Neural progenitor cell (in vitro differentiated cells): ENCODE measurements at regions not wholly inside any gene's neighbourhood (a gene's known extent, or its start where the extent isn't known, plus 50 kb on each side); places are given as distances from the start of the nearest gene placed in this dataset.

Experiments
- DNase-seq: peaks from one replicate; pipeline ENCODE4 v3.0.0-alpha.2; 2016; ENCODE audit warnings: low spot score
- H2AFZ ChIP-seq: fragments of 200-600 bp; sonication (generic); replicated peaks from 2 replicates; pipeline ENCODE4 v1.6.1; 2016; ENCODE audit warnings: antibody characterized with exemption
- H3F3A ChIP-seq: fragments of 200-600 bp; sonication (generic); 2 replicates; pipeline ENCODE4 v1.6.1; 2016; ENCODE audit warnings: antibody characterized with exemption, low read depth
- H3K27ac ChIP-seq: fragments of 200-600 bp; sonication (generic); 2 replicates; pipeline ENCODE4 v1.5.1; 2016; ENCODE audit warnings: mild to moderate bottlenecking
- H3K27me3 ChIP-seq: fragments of 200-600 bp; sonication (generic); 2 replicates; pipeline ENCODE4 v1.6.1; 2016; ENCODE audit warnings: mild to moderate bottlenecking, moderate library complexity
- H3K36me3 ChIP-seq: fragments of 200-600 bp; sonication (generic); 2 replicates; pipeline ENCODE4 v1.5.1; 2016
- H3K4me1 ChIP-seq: fragments of 200-600 bp; sonication (generic); 2 replicates; pipeline ENCODE4 v1.6.1; 2016; ENCODE audit warnings: mixed run types
- H3K4me2 ChIP-seq: fragments of 200-600 bp; sonication (generic); 2 replicates; pipeline ENCODE4 v1.6.1; 2016
- H3K4me3 ChIP-seq: fragments of 200-600 bp; sonication (generic); 2 replicates; pipeline ENCODE4 v1.5.1; 2016
- H3K79me2 ChIP-seq: fragments of 200-600 bp; sonication (generic); 2 replicates; pipeline ENCODE4 v1.6.1; 2016; ENCODE audit warnings: low read depth
- H3K9ac ChIP-seq: fragments of 200-600 bp; sonication (generic); 2 replicates; pipeline ENCODE4 v1.6.1; 2016
- H3K9me3 ChIP-seq: fragments of 200-600 bp; sonication (generic); 2 replicates; pipeline ENCODE4 v1.5.1; 2016; ENCODE audit warnings: low read depth
- H4K20me1 ChIP-seq: fragments of 200-600 bp; sonication (generic); 2 replicates; pipeline ENCODE4 v1.6.1; 2016; ENCODE audit warnings: low read depth
- H3K27ac Mint-ChIP-seq: 3 replicates; pipeline ENCODE4 v1.8.0; 2021; ENCODE audit warnings: mixed read lengths
- H3K27me3 Mint-ChIP-seq: 2 replicates; pipeline ENCODE4 v1.8.0; 2022; ENCODE audit warnings: low read depth, mild to moderate bottlenecking, inconsistent platforms, moderate library complexity, mixed read lengths; ENCODE audit not compliant: insufficient read depth
- H3K36me3 Mint-ChIP-seq: 3 replicates; pipeline ENCODE4 v1.8.0; 2021; ENCODE audit warnings: mixed read lengths
- H3K4me1 Mint-ChIP-seq: 3 replicates; pipeline ENCODE4 v1.8.0; 2021; ENCODE audit warnings: mixed read lengths
- H3K4me3 Mint-ChIP-seq: 3 replicates; pipeline ENCODE4 v1.8.0; 2021; ENCODE audit warnings: mild to moderate bottlenecking, moderate library complexity, mixed read lengths
- H3K9me3 Mint-ChIP-seq: 3 replicates; pipeline ENCODE4 v1.8.0; 2020; ENCODE audit warnings: mixed read lengths
- CTCF ChIP-seq: fragments of 200-600 bp; sonication (generic); IDR thresholded peaks from 2 replicates; pipeline ENCODE4 v1.5.1; 2017; ENCODE audit warnings: antibody characterized with exemption, mild to moderate bottlenecking
- EZH2 ChIP-seq: fragments of 200-600 bp; sonication (generic); IDR thresholded peaks from 2 replicates; pipeline ENCODE4 v1.6.1; 2017; ENCODE audit warnings: antibody characterized with exemption, mild to moderate bottlenecking, moderate library complexity
- EZH2phosphoT487 ChIP-seq: fragments of 200-600 bp; sonication (generic); IDR thresholded peaks from 2 replicates; pipeline ENCODE4 v1.6.1; 2017; ENCODE audit warnings: antibody characterized with exemption

GRCh38 chr20:19950042-19950441 lies 67.1 kb upstream of the NAA20 start:
- Histone ChIP-seq H3K4me2 (no peak overlapping the region), H4K20me1 (no peaks in the 10 kb centered on the region), H2AFZ (no peak overlapping the region), H3K4me3 (no peak overlapping the region), H3K36me3 (no peaks in the 10 kb centered on the region), H3K9ac (no peak overlapping the region), H3K79me2 (no peaks in the 10 kb centered on the region), H3K27ac (no peak overlapping the region), H3F3A (no peaks in the 10 kb centered on the region), H3K9me3 (no peaks in the 10 kb centered on the region), H3K27me3 (no peaks in the 10 kb centered on the region), H3K4me1 (no peaks in the 10 kb centered on the region)
- H3K4me3 Mint-ChIP-seq = no peak overlapping the region
- H3K27me3 Mint-ChIP-seq = no peaks in the 10 kb centered on the region
- peaks cover 4% of the 10 kb centered on the region for H3K4me1 Mint-ChIP-seq
- H3K36me3 Mint-ChIP-seq = peaks cover 4% of the 10 kb centered on the region
- DNase-seq = no peak
- TF ChIP-seq CTCF (no peak), EZH2 (no peak), EZH2phosphoT487 (no peak)
- no peak overlapping the region for H3K27ac Mint-ChIP-seq
- H3K9me3 Mint-ChIP-seq = no peaks in the 10 kb centered on the region

GRCh38 chr20:19952392-19952791 lies 64.8 kb upstream of the NAA20 start:
- H3F3A ChIP-seq = no peaks in the 10 kb centered on the region
- H3K4me1 ChIP-seq = no peaks in the 10 kb centered on the region
- H3K27ac Mint-ChIP-seq = no peak overlapping the region
- TF ChIP-seq EZH2 (no peak), EZH2phosphoT487 (no peak), CTCF (no peak)
- H3K79me2 ChIP-seq = no peaks in the 10 kb centered on the region
- H3K27me3 ChIP-seq = no peaks in the 10 kb centered on the region
- H3K4me3 Mint-ChIP-seq = no peak overlapping the region
- H3K27ac ChIP-seq = no peak overlapping the region
- no peaks in the 10 kb centered on the region for H3K27me3 Mint-ChIP-seq
- no peaks in the 10 kb centered on the region for H3K9me3 Mint-ChIP-seq
- H3K36me3 ChIP-seq = no peaks in the 10 kb centered on the region
- no peak overlapping the region for H3K9ac ChIP-seq
- H2AFZ ChIP-seq = no peak overlapping the region
- H3K4me2 ChIP-seq = no peak overlapping the region
- no peaks in the 10 kb centered on the region for H3K9me3 ChIP-seq
- H3K4me1 Mint-ChIP-seq = no peaks in the 10 kb centered on the region
- no peaks in the 10 kb centered on the region for H4K20me1 ChIP-seq
- DNase-seq = no peak
- H3K4me3 ChIP-seq = no peak overlapping the region
- H3K36me3 Mint-ChIP-seq = peaks cover 6% of the 10 kb centered on the region

- Histone ChIP-seq H3K9ac (no peak overlapping the region), H4K20me1 (no peaks in the 10 kb centered on the region), H3K79me2 (no peaks in the 10 kb centered on the region), H3K27me3 (no peaks in the 10 kb centered on the region), H3K36me3 (no peaks in the 10 kb centered on the region), H3F3A (no peaks in the 10 kb centered on the region), H3K27ac (no peak overlapping the region), H3K4me3 (no peak overlapping the region), H2AFZ (no peak overlapping the region), H3K4me1 (no peaks in the 10 kb centered on the region), H3K9me3 (no peaks in the 10 kb centered on the region), H3K4me2 (no peak overlapping the region)
- Mint-ChIP-seq H3K27ac (no peak overlapping the region), H3K36me3 (peaks cover 4% of the 10 kb centered on the region), H3K4me3 (no peak overlapping the region), H3K9me3 (no peaks in the 10 kb centered on the region), H3K4me1 (no peaks in the 10 kb centered on the region), H3K27me3 (no peaks in the 10 kb centered on the region)
- no peak for TF ChIP-seq EZH2
- TF ChIP-seq CTCF = no peak
- TF ChIP-seq EZH2phosphoT487 = no peak
- no peak for DNase-seq
Measured at GRCh38 chr20:19953606-19954005, 63.6 kb upstream of the NAA20 start.

- H3K27me3 Mint-ChIP-seq = no peaks in the 10 kb centered on the region
- DNase-seq = no peak
- peaks cover 5% of the 10 kb centered on the region for H3K4me1 Mint-ChIP-seq
- H3K4me3 Mint-ChIP-seq = no peak overlapping the region
- Histone ChIP-seq H3K4me2 (no peak overlapping the region), H3F3A (no peaks in the 10 kb centered on the region), H3K27ac (no peak overlapping the region), H3K9me3 (no peaks in the 10 kb centered on the region), H3K27me3 (no peaks in the 10 kb centered on the region), H4K20me1 (no peaks in the 10 kb centered on the region), H2AFZ (no peak overlapping the region), H3K36me3 (no peaks in the 10 kb centered on the region), H3K4me3 (no peak overlapping the region), H3K4me1 (no peaks in the 10 kb centered on the region), H3K9ac (no peak overlapping the region), H3K79me2 (no peaks in the 10 kb centered on the region)
- H3K36me3 Mint-ChIP-seq = peaks cover 6% of the 10 kb centered on the region
- H3K27ac Mint-ChIP-seq = no peak overlapping the region
- TF ChIP-seq CTCF = no peak
- no peak for TF ChIP-seq EZH2phosphoT487
- no peak for TF ChIP-seq EZH2
- no peaks in the 10 kb centered on the region for H3K9me3 Mint-ChIP-seq
Measured at GRCh38 chr20:19956976-19957375, 60.2 kb upstream of the NAA20 start.
